Suprapubic skin (tissue), 4 donors: ENCODE measurements at regions not wholly inside any gene's neighbourhood (a gene's known extent, or its start where the extent isn't known, plus 50 kb on each side); places are given as distances from the start of the nearest gene placed in this dataset.

Source experiments
- DNase-seq, 2 donors: peaks; one replicate each; pipeline ENCODE4 v3.0.0-alpha.2; 2019; ENCODE audit warnings: low spot score in 2 of 2
- H3K27ac ChIP-seq: fragments of 200-600 bp; sonication (generic); one replicate; pipeline ENCODE4 v1.5.1; 2019
- H3K27me3 ChIP-seq: fragments of 200-600 bp; sonication (generic); one replicate; pipeline ENCODE4 v1.5.1; 2019
- H3K36me3 ChIP-seq: fragments of 200-600 bp; sonication (generic); one replicate; pipeline ENCODE4 v1.5.1; 2019
- H3K4me1 ChIP-seq: fragments of 200-600 bp; sonication (generic); one replicate; pipeline ENCODE4 v1.5.1; 2019
- H3K4me3 ChIP-seq: fragments of 200-600 bp; sonication (generic); one replicate; pipeline ENCODE4 v1.5.1; 2019; ENCODE audit warnings: mild to moderate bottlenecking
- H3K9me3 ChIP-seq: fragments of 200-600 bp; sonication (generic); one replicate; pipeline ENCODE4 v1.5.1; 2019
- CTCF ChIP-seq, 2 donors: fragments of 200-600 bp in 1 of 2; fragments of 450-650 bp in 1 of 2; sonication (generic) in 1 of 2; IDR thresholded peaks; one replicate each; pipeline ENCODE4 v1.5.1; 2016 to 2019; ENCODE audit warnings: antibody characterized with exemption in 2 of 2, mild to moderate bottlenecking in 1 of 2, moderate library complexity in 1 of 2
- EP300 ChIP-seq: sonication (generic); formaldehyde crosslinking; IDR thresholded peaks from one replicate; pipeline ENCODE4 v1.6.1; 2017; ENCODE audit warnings: antibody characterized with exemption
- POLR2A ChIP-seq, 2 donors: fragments of 450-650 bp; IDR thresholded peaks; one replicate each; pipeline ENCODE4 v1.6.1; 2017; ENCODE audit warnings: antibody characterized with exemption in 2 of 2, mild to moderate bottlenecking in 2 of 2, moderate library complexity in 2 of 2
- POLR2AphosphoS5 ChIP-seq, 3 donors: sonication (generic); formaldehyde crosslinking; IDR thresholded peaks; one replicate each; pipeline ENCODE4 v1.6.1; 2017; ENCODE audit warnings: antibody characterized with exemption in 3 of 3
- WGBS: methylation state at CpG from one replicate; pipeline ENCODE4 v1.1.5; 2018; 5-methylcytosine and 5-hydroxymethylcytosine counted together

DNA sequence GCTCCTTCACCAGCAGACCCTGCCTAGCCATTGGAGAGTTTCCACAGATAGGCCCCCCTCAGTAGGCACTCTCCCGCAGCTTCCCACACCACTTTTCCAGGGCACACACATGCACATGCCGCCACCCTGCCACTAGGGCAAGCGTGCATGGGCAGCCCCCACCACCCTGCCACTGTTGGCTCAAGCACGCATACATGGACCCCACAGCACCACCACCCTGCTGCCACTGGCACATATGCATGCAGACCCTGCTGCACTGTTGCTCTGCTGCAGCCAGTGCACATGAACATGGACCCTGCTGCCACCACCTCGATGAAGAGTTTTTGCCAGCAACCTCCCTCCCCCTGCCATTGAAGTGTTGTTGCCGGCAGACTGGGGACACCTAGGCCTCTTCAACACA lies 154.9 kb downstream of the FTCDNL1 start:
- Histone ChIP-seq H3K9me3 (no peaks in the 10 kb centered on the region), H3K36me3 (no peaks in the 10 kb centered on the region), H3K4me3 (no peak overlapping the region), H3K27me3 (no peaks in the 10 kb centered on the region), H3K27ac (no peak overlapping the region), H3K4me1 (no peaks in the 10 kb centered on the region)
- no peak for TF ChIP-seq CTCF (IDR thresholded peaks at IDR 0.05)
- WGBS: 100% methylated on average over 5 of the region's 6 CpGs
- no peak for DNase-seq

- H3K36me3 ChIP-seq: no peaks in the 10 kb centered on the region
- no peaks in the 10 kb centered on the region for H3K4me1 ChIP-seq
- no peak overlapping the region for H3K4me3 ChIP-seq
- no peak for DNase-seq
- 90% methylated on average over 1 of the region's 1 CpG for WGBS
- TF ChIP-seq EP300: no peak
- TF ChIP-seq POLR2AphosphoS5 (IDR thresholded peaks at IDR 0.05): no peak
- no peak for TF ChIP-seq CTCF (IDR thresholded peaks at IDR 0.05)
- TF ChIP-seq POLR2A (IDR thresholded peaks at IDR 0.05): no peak
- no peaks in the 10 kb centered on the region for H3K27me3 ChIP-seq
- no peaks in the 10 kb centered on the region for H3K9me3 ChIP-seq
- no peak overlapping the region for H3K27ac ChIP-seq
Observed at GRCh38 chr2:199693861-199694260, 157.1 kb downstream of the FTCDNL1 start.

- Histone ChIP-seq H3K4me1 (no peaks in the 10 kb centered on the region), H3K36me3 (no peaks in the 10 kb centered on the region), H3K9me3 (no peaks in the 10 kb centered on the region), H3K27ac (no peak overlapping the region), H3K27me3 (no peaks in the 10 kb centered on the region), H3K4me3 (no peak overlapping the region)
- 71% methylated on average over 3 of the region's 3 CpGs for WGBS
- DNase-seq: no peak
- TF ChIP-seq POLR2A (IDR thresholded peaks at IDR 0.05): no peak
- TF ChIP-seq EP300: no peak
- no peak for TF ChIP-seq CTCF (IDR thresholded peaks at IDR 0.05)
- TF ChIP-seq POLR2AphosphoS5 (IDR thresholded peaks at IDR 0.05): no peak
Observed at GRCh38 chr2:199692489-199692888, 158.5 kb downstream of the FTCDNL1 start.

GRCh38 chr2:199690225-199690624 lies 160.8 kb downstream of the FTCDNL1 start:
- TF ChIP-seq POLR2AphosphoS5 (IDR thresholded peaks at IDR 0.05) (no peak), EP300 (no peak), CTCF (IDR thresholded peaks at IDR 0.05) (no peak), POLR2A (IDR thresholded peaks at IDR 0.05) (no peak)
- no peak overlapping the region for H3K27ac ChIP-seq
- H3K27me3 ChIP-seq: no peaks in the 10 kb centered on the region
- no peak overlapping the region for H3K4me3 ChIP-seq
- H3K4me1 ChIP-seq: no peaks in the 10 kb centered on the region
- no peaks in the 10 kb centered on the region for H3K9me3 ChIP-seq
- H3K36me3 ChIP-seq: no peaks in the 10 kb centered on the region
- WGBS: 81% methylated on average over 3 of the region's 3 CpGs
- no peak for DNase-seq

DNA sequence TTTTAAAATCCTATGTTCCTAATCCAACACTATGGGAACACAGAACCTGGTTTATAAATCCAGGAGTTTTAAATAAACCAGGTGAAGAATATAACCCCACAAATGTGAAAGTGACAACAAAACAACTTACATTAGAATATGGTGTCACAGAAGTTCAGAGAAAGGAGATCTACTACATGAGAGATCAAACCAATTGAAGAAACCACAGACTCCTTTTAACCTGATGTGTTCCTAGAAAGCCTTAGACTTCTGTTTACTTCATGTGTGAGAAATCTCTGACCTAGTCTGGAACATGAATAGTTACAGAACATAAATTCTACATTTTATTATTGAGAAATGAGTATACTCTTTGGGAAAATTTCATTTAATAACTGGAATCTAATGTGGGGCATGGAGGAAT lies 165.3 kb downstream of the FTCDNL1 start:
- Histone ChIP-seq H3K36me3 (no peaks in the 10 kb centered on the region), H3K4me3 (no peak overlapping the region), H3K9me3 (no peaks in the 10 kb centered on the region), H3K27me3 (no peaks in the 10 kb centered on the region), H3K27ac (no peak overlapping the region), H3K4me1 (no peaks in the 10 kb centered on the region)
- no peak for DNase-seq
- TF ChIP-seq POLR2AphosphoS5 (IDR thresholded peaks at IDR 0.05): no peak

- Histone ChIP-seq H3K27ac (no peak overlapping the region), H3K9me3 (no peaks in the 10 kb centered on the region), H3K4me1 (no peaks in the 10 kb centered on the region), H3K36me3 (no peaks in the 10 kb centered on the region), H3K27me3 (no peaks in the 10 kb centered on the region), H3K4me3 (no peak overlapping the region)
- TF ChIP-seq EP300: no peak
- no peak for TF ChIP-seq POLR2A (IDR thresholded peaks at IDR 0.05)
- TF ChIP-seq POLR2AphosphoS5 (IDR thresholded peaks at IDR 0.05): no peak
- TF ChIP-seq CTCF (IDR thresholded peaks at IDR 0.05): no peak
- no peak for DNase-seq
- 55% methylated on average over 2 of the region's 2 CpGs for WGBS
Observed at GRCh38 chr2:199684832-199685231, 166.2 kb downstream of the FTCDNL1 start.
